ENCODE measurements at regions not wholly inside any gene's neighbourhood (a gene's known extent, or its start where the extent isn't known, plus 50 kb on each side); places are given as distances from the start of the nearest gene placed in this dataset.
A peak's percentile ranks its signal among the peaks of the same experiment; 100 is the strongest.

- no peak for TF ChIP-seq DDIT3 (CRISPR knock-in tag; IDR thresholded peaks at IDR 0.05)
Measured at GRCh38 chr2:234388591-234388990, 108.3 kb downstream of the ARL4C start (continued).

DNA sequence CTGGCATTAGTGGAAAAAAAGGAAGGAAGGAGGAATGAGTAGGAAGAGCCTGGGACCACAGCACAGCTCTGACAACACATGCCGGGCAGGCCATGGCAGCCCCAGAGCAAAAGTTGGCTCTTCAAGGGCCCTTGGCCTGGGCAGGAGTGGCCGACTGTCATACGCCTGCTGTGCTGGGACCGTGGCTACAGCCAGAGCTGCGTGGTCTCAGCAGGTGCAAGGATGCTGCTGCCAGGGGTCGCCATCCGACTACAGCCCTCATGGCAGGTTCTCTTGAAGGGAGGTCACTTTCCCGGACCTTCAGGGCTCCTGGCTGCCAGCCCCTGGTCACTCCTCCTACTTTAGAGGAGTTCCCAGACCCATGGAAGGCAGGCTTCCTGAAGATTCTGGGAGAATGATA, 109.9 kb downstream of the ARL4C start:
- Histone ChIP-seq H3K9ac (ENCODE audit: insufficient read depth, low read depth, low read length) (no peak overlapping the region), H3K36me3 (replicated peaks in 1 of 2; ENCODE audit: control insufficient read depth in 1 of 2, insufficient read depth in 2 of 2, low read length in 2 of 2) (no peaks in the 10 kb centered on the region), H3K27me3 (ENCODE audit: control insufficient read depth in 1 of 2, insufficient read depth in 2 of 2, low read length in 2 of 2) (no peaks in the 10 kb centered on the region; a peak in 1 of 5 replicates), H3K4me3 (replicated peaks in 1 of 3; ENCODE audit: insufficient read depth in 1 of 3, low read depth in 2 of 3, low read length in 3 of 3) (no peak overlapping the region), H2AFZ (ENCODE audit: low read length) (no peak overlapping the region), H3K4me1 (ENCODE audit: insufficient read depth, low read length) (no peaks in the 10 kb centered on the region), H3K4me2 (ENCODE audit: low read depth, low read length) (no peak overlapping the region), H3K27ac (ENCODE audit: extremely low read length, insufficient read depth, low read length) (no peak overlapping the region), H3K9me3 (ENCODE audit: low read length) (no peaks in the 10 kb centered on the region), H3K79me2 (ENCODE audit: insufficient read depth, low read length) (no peaks in the 10 kb centered on the region), H4K20me1 (ENCODE audit: insufficient read depth, low read length) (no peaks in the 10 kb centered on the region)
- WGBS (ENCODE audit: low lambda C conversion rate) = 38% methylated on average over 6 of the region's 8 CpGs
- ATAC-seq = no peak; the same call in 2 of the 3 replicates
- ChIA-PET CTCF (ENCODE audit: low intra/inter-chr PET ratio, low total read pairs) (no interaction called here), POLR2A (no interaction called here)
- intact Hi-C loops (cut with micrococcal nuclease; ENCODE audit: unreplicated experiment) (no loop called here), in situ Hi-C loops (cut with HindIII; ENCODE audit: extremely low pct_ligation_motif_present, low pct_unique_long_range_greater_than_20kb) (no loop called here)
- no peak for FAIRE-seq
- no TSS peak for BruUV-seq (replicated peaks)
- TF ChIP-seq ZNF572 (CRISPR knock-in tag; IDR thresholded peaks at IDR 0.05) (no peak), ELF1 (CRISPR knock-in tag; IDR thresholded peaks at IDR 0.05) (no peak), NBN (conservative IDR thresholded peaks at IDR 0.05) (no peak)
- TF ChIP-seq, protein P1, sequence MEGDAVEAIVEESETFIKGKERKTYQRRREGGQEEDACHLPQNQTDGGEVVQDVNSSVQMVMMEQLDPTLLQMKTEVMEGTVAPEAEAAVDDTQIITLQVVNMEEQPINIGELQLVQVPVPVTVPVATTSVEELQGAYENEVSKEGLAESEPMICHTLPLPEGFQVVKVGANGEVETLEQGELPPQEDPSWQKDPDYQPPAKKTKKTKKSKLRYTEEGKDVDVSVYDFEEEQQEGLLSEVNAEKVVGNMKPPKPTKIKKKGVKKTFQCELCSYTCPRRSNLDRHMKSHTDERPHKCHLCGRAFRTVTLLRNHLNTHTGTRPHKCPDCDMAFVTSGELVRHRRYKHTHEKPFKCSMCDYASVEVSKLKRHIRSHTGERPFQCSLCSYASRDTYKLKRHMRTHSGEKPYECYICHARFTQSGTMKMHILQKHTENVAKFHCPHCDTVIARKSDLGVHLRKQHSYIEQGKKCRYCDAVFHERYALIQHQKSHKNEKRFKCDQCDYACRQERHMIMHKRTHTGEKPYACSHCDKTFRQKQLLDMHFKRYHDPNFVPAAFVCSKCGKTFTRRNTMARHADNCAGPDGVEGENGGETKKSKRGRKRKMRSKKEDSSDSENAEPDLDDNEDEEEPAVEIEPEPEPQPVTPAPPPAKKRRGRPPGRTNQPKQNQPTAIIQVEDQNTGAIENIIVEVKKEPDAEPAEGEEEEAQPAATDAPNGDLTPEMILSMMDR (CRISPR knock-in tag; IDR thresholded peaks at IDR 0.05) = peak; percentile 19; the same call in 1 of the 2 replicates
- no peak for DNase-seq (ENCODE audit: low spot score)

DNA sequence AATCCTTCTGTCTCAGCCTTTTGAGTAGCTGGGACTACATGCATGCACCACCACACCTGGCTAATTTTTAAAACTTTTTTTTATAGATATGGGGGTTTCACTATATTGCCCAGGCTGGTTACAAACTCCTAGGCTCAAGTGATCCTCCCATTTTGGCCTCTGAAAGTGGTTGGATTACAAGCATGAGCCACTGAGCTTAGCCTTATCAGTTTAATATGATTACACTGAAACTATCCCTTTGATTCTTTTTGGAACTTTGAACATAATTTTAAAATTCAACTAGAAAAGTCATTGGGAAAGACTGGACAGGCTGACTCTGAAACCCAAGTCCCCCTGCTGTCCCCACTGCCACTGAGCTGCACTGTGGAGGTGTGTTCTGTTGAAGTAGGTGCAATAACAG, 114.8 kb downstream of the ARL4C start:
- Histone ChIP-seq H3K27me3 (ENCODE audit: control insufficient read depth in 1 of 2, insufficient read depth in 2 of 2, low read length in 2 of 2) (peaks cover 0 to 1% of the 10 kb centered on the region in 2 experiments; a peak in 2 of 5 replicates), H4K20me1 (ENCODE audit: insufficient read depth, low read length) (no peaks in the 10 kb centered on the region), H3K9me3 (ENCODE audit: low read length) (no peaks in the 10 kb centered on the region), H3K4me2 (ENCODE audit: low read depth, low read length) (no peak overlapping the region), H2AFZ (ENCODE audit: low read length) (no peak overlapping the region), H3K4me3 (replicated peaks in 1 of 3; ENCODE audit: insufficient read depth in 1 of 3, low read depth in 2 of 3, low read length in 3 of 3) (no peak overlapping the region), H3K9ac (ENCODE audit: insufficient read depth, low read depth, low read length) (no peak overlapping the region), H3K79me2 (ENCODE audit: insufficient read depth, low read length) (no peaks in the 10 kb centered on the region), H3K36me3 (replicated peaks in 1 of 2; ENCODE audit: control insufficient read depth in 1 of 2, insufficient read depth in 2 of 2, low read length in 2 of 2) (no peaks in the 10 kb centered on the region), H3K4me1 (ENCODE audit: insufficient read depth, low read length) (no peaks in the 10 kb centered on the region), H3K27ac (ENCODE audit: extremely low read length, insufficient read depth, low read length) (no peak overlapping the region)
- no TSS peak for BruUV-seq (replicated peaks)
- DNase-seq (ENCODE audit: low spot score) (no peak), ATAC-seq (no peak), FAIRE-seq (no peak)
- intact Hi-C loops (cut with micrococcal nuclease; ENCODE audit: unreplicated experiment) (no loop called here), in situ Hi-C loops (cut with HindIII; ENCODE audit: extremely low pct_ligation_motif_present, low pct_unique_long_range_greater_than_20kb) (no loop called here)
- POLR2A ChIA-PET = no interaction called here
- TF ChIP-seq ZNF644 (CRISPR knock-in tag; IDR thresholded peaks at IDR 0.05; ENCODE audit: low read depth) = no peak
- TF ChIP-seq ZNF768 (CRISPR knock-in tag; IDR thresholded peaks at IDR 0.05) = no peak
- no peak for TF ChIP-seq ZSCAN29 (CRISPR knock-in tag; conservative IDR thresholded peaks at IDR 0.05)
- no peak for TF ChIP-seq ZFP91 (CRISPR knock-in tag; IDR thresholded peaks at IDR 0.05; ENCODE audit: borderline replicate concordance)
- no peak for TF ChIP-seq ZNF574 (CRISPR knock-in tag; IDR thresholded peaks at IDR 0.05)
- TF ChIP-seq ZSCAN21 (CRISPR knock-in tag; IDR thresholded peaks at IDR 0.05; ENCODE audit: borderline replicate concordance) = no peak
- TF ChIP-seq GATAD1 (CRISPR knock-in tag; IDR thresholded peaks at IDR 0.05) = no peak
- CTCF ChIA-PET (ENCODE audit: low intra/inter-chr PET ratio, low total read pairs) = no interaction called here

Data from HepG2 (cell line).